ENCODE measurements at regions not wholly inside any gene's neighbourhood (a gene's known extent, or its start where the extent isn't known, plus 50 kb on each side); places are given as distances from the start of the nearest gene placed in this dataset.
"Not testable (repeated sequence)": the region's sequence is repeated elsewhere in the genome, so short reads cannot be mapped to it uniquely, and the experiment has no call there.

DNA sequence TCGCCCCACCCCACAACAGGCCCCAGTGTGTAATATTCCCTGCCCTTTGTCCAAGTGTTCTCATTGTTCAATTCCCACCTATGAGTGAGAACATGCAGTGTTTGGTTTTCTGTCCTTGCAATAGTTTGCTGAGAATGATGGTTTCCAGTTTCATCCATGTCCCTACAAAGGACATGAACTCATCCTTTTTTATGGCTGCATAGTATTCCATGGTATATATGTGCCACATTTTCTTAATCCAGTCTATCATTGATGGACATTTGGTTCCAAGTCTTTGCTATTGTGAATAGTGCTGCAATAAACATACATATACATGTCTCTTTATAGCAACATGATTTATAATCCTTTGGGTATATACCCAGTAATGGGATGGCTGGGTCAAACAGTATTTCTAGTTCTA is 132.7 kb downstream of the SNX10 start:
- not testable (repeated sequence) for DNase-seq (ENCODE audit: low spot score)

DNA sequence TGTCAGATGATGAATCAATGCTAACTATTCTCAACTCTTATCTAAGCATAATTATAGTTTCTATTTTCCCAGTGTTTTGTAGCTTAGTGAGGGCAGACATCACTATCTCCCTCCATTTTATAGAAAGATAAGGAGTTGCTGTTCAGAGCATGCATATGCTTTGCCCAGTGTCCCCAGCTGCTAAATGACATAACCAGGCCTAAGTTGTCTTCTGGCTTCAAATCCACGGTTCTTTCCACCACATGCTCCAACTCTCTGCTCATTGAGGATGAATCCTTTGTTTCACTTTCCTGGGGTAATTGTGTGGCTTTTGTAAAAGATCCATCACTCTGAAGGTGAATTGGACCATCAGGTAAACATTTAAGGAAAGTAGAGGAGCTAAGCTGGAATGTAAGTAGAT is 134.0 kb downstream of the SNX10 start:
- no peak for DNase-seq (ENCODE audit: low spot score)

DNA sequence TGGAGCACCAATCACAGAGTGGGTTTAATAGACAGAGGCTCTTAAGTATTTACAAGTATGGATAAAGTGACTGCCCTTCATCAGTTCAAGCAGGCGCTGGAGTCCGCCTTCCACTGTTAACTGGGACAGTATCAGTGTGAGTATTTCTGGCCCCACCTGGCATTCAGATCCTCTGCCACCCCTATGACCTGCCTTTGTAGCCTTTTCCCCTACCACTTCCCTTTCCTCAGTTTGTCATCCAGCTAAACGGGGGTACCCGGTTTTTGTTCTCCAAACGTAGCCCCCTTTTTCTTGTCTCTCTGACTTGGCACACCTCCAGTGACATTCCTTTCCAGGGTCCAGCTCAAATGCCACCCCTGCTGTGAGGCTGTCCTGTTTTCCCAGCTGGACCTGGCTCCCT is 134.4 kb downstream of the SNX10 start:
- DNase-seq (ENCODE audit: low spot score), result no peak

- DNase-seq (ENCODE audit: low spot score), result no peak
These were observed 136.9 kb downstream of the SNX10 start for GRCh38 chr7:26428571-26428970.

- no peak for DNase-seq (ENCODE audit: low spot score)
These were observed 137.5 kb downstream of the SNX10 start for GRCh38 chr7:26429168-26429567.

- DNase-seq (ENCODE audit: low spot score), result no peak
These were observed 143.3 kb downstream of the SNX10 start for GRCh38 chr7:26434974-26435373.

DNA sequence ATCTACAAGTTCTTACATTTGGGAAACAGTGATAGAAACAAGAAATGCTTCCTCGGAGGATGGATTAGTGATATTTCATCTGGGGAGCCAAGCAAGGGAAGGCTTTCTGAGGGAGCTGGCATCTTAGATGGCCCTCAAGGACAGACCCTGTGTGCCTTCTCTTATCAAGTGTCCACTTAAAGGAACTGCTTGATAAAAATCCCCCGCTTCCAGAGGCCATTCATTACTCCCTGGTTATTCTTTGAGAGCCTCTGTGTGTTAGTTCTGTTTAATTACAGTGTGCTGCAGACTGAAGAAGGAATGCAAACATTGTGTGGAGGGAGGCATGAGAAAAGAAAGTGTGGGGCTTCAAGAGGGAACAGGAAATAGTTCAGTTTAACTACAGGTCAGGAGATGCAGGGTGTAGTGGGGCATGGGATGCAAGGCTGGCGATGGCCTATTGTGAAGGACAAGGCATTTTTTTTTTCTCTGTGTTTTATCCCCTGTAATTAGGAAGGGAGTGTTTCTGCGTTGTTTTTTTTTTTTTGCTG is 145.4 kb downstream of the SNX10 start:
- DNase-seq (ENCODE audit: low spot score), result no peak

DNA sequence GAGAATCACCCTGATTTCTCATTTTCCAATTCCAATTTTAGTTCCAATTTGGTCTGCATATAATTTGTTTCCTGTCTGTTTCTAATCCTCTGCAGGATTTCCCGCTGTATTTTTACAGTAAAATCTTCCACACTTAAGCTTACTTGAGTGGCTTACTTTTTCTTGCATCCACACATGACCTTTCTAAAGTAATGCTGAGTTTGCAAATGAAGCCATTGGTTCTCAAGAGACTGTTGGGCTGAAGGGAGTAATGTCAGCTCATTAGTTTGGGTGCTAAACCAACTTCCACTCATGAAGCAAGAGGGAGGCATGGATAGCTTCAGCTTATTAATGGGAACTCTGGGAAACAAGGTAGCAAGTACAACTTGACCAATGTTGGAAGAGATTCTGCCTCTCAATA is 146.4 kb downstream of the SNX10 start:
- no peak for DNase-seq (ENCODE audit: low spot score)

- no peak for DNase-seq (ENCODE audit: low spot score)
These were observed 148.0 kb downstream of the SNX10 start for GRCh38 chr7:26439521-26440232.

DNA sequence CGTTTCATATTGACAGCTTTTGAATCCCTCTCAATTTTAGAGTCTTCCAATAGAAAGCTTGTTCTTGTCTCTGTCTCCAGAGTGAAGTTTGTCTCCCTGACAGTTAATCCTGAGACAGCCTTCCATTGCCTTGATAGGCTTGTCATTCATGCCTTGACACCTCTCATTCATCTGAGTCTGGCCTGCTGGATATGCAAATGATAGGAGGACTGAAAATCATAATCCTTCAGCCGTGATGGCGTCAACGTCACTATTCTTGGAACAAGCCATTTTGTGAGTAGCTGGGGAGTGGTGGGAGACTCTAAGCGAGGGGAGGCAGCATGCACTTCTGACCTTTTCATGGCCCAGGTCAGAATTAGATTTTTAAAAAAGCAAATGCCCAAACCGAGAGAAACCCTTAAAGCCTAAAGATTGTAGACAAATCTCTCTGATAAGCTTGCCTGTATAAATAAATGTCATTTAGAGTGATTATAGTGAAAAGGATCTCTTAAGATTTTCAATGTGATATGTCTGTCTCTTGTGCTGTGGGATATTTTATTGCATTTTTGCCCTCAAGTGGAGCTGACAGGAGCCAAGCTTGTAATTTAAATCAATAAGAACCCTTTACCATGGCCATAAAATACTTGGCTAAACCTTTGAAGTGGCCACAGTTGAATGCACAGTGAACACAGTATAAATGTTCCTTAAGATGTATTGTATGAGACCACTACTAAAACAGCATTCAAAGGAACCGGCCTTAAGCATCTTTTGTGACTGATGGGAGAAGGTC is 148.8 kb downstream of the SNX10 start:
- DNase-seq (ENCODE audit: low spot score), result no peak

GRCh38 chr7:26441002-26441521 is 149.4 kb downstream of the SNX10 start:
- DNase-seq (ENCODE audit: low spot score), result no peak

DNA sequence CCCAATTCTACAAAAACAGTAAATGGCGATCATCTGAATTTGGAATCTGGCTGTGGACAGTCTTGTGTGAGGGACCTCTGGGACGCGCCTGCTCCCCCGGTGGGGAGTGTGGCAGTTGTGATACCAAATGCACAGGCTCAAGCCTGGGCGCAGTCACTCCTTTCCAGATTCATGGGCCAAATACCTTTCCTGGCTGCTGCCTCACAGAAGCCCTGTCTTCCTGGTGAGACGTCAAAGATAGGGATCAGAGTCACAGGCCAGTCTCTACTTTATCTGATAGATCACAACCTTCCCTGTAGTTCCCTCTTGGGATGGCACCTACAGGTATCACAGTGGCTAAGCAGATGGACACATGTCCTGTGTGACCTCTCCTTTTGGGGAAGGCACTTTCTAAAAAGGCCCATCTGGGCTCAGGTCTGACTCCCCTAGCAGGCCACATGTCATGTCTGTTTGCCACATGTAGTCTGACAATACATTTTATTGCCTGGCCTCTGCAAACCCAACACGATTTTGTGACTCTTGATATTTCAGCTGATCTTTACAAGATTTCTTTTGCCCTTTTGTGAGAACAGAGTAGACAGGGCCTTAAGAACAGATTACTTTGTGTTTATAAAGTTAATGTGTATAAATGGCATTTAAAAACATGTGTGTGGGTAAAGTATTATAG is 150.1 kb downstream of the SNX10 start:
- no peak for DNase-seq (ENCODE audit: low spot score)

DNA sequence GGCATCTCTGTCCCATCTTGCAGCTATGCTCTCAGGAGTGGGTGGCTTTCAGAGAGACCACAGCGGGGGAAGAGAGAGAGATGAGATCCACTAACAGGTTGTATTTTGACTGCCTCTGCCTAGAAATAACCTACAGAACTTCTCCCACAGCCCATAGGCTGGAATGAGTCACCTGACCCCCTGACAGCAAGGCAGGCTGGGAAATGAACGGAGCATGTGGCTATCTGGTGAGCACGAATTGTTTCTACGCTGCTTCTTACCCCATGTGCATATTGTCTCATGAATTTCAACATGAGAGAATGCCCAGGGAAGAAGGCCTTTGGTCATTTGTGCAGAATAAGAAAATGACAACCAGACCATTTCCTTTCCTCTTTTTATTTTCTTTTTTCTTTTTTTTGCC is 151.3 kb downstream of the SNX10 start:
- DNase-seq (ENCODE audit: low spot score), result no peak

GRCh38 chr7:26443751-26444150 is 152.1 kb downstream of the SNX10 start:
- no peak for DNase-seq (ENCODE audit: low spot score)

DNA sequence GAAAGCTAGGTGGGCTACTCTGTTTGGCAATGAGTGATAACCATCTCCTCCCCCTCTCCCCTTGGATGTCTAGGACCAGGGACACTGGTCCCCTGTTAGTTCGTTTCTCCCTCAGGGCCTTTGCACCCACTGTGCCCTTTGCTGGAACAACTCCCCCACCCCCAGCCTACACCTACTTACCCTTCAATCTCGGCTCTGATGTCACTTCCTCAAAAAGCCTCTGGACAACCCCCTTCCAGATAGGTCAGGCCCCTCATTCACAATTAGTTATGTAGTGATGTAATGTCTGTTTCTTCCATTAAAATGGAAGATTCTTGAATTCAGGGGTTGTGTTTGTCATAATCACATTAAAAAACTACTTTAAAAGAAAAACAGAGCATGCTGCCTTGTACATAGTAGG is 152.9 kb downstream of the SNX10 start:
- DNase-seq (ENCODE audit: low spot score), result no peak

DNA sequence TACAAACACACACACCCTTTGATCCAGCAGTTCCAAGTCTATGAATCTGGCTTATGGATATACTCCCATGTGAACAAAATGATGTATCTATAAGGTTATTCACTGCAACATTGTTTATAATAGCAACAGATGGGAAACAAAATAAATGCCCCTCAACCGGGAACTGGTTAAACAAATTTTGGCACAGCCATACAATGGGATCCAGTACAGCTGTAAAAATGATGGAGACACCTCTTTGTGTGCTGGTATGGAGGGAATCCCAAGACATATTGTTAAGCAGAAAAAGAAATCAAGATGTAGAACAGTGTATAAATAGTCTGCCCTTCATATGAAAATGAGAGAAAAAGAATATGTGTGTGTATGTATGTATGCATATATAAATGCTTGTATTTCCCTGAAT is 155.5 kb downstream of the SNX10 start:
- DNase-seq (ENCODE audit: low spot score), result no peak

DNA sequence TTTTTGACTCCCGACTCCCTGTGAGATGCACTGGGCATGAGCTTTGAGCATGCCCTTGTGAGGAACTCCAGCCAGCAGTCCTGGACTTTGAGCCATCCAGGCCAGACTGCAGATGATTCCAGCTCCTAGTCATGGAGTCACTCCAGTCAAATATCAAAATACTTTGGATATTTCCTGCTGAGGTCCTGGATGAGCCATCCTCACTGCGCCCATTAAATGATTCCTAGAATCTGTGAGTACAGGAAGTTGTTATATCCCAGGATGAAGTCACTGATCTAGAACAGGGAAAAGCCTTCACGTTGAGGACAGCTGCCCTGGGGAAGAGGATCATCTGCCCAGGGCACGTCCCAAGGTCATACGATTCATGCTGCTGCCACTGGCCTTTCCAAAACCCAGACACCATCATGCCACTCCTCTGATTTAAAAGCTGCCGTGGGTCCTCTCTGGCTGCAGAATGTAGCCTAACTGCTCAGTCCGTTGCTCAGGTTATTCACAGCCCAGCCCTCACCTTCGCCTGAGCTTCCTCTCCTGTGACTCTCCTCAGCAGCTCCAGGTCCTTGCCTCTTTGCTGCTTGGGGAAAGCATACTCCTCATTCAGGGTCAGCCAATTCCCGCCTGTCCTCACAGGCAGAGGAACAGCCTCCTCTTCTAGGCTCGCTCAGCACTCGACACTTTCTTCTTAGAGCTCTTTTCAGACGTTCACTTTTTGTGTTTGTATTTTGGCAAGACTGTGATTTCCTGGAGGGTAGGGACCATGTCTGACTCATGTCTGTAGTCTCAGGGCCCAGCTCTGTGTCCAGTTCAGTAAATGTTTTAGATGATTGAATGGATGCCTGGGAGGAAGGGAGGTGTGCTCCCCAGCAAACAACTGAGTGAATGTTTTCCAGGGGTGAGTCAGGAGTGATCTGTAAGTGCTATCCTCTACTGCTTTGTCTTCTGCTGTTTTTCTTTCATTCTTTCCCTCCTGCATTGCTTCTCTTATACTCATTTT is 157.8 kb downstream of the SNX10 start:
- no peak for DNase-seq (ENCODE audit: low spot score)

GRCh38 chr7:26451997-26452396 is 160.3 kb downstream of the SNX10 start:
- DNase-seq (ENCODE audit: low spot score), result no peak

DNA sequence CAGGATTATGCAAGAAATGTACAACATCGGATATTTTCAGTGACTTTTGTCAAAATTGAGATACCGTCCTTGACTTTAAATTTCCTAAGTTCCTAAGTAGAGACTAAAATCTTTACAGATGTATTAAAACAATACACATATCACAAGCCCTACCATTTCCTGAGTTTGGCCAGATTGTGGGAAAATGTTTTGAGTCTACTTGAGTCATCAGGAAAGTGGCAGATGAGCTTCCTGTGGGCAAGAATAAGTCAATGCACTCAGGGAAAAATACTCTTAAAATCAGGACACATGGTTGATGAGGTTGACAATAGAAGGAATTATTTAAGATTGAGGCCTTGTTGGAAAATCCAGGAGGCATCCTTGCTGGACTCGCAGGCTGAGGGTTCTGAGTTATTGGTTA is 162.5 kb downstream of the SNX10 start:
- DNase-seq (ENCODE audit: low spot score), result no peak

DNA sequence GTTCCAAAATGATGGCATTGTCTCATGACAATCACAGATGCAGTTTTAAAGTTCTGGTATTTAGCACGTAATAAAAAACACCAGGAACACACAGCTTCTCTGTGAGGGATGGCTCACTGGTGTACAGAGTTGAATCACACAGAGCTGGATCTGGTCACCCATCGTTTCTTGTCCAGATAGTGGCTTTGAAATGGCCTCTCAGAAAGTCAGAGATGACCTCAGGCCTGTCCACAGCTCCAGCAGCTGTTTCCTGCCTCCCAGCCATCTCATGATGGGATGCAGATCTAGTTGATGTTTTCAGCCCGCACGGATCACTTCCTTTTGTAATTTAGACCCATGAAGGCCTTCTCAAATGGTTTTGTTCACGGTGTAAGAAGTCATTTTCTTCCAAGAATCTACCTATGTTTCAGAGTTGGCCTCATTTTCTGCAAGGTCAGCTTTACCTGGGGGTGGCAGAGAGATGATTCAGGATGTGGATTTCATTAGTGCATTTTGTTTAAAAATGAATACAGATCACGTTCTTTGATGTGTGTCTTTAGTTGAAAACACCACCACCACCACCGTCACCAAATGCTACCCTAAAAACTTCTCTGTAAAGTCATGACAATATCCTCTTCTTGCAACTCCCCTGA is 166.2 kb downstream of the SNX10 start:
- DNase-seq (ENCODE audit: low spot score), result no peak
